B cell (primary cell): ENCODE measurements at regions not wholly inside any gene's neighbourhood (a gene's known extent, or its start where the extent isn't known, plus 50 kb on each side); places are given as distances from the start of the nearest gene placed in this dataset.

ENCODE experiments used
- EZH2 ChIP-seq: IDR thresholded peaks from 2 replicates; pipeline ENCODE4 v1.6.1; 2012; ENCODE audit warnings: borderline replicate concordance, low read depth, mild to moderate bottlenecking, moderate library complexity, low read length; ENCODE audit not compliant: insufficient read depth, poor library complexity, severe bottlenecking
- TF ChIP-seq, protein P1 (sequence below): fragments of 200-600 bp; IDR thresholded peaks from one replicate; pipeline ENCODE4 v1.8.0; 2022; ENCODE audit warnings: antibody characterized with exemption, mild to moderate bottlenecking

GRCh38 chr5:89236900-89237299 is 353.9 kb upstream of the MEF2C start:
- TF ChIP-seq, protein P1, sequence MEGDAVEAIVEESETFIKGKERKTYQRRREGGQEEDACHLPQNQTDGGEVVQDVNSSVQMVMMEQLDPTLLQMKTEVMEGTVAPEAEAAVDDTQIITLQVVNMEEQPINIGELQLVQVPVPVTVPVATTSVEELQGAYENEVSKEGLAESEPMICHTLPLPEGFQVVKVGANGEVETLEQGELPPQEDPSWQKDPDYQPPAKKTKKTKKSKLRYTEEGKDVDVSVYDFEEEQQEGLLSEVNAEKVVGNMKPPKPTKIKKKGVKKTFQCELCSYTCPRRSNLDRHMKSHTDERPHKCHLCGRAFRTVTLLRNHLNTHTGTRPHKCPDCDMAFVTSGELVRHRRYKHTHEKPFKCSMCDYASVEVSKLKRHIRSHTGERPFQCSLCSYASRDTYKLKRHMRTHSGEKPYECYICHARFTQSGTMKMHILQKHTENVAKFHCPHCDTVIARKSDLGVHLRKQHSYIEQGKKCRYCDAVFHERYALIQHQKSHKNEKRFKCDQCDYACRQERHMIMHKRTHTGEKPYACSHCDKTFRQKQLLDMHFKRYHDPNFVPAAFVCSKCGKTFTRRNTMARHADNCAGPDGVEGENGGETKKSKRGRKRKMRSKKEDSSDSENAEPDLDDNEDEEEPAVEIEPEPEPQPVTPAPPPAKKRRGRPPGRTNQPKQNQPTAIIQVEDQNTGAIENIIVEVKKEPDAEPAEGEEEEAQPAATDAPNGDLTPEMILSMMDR, result no peak
- TF ChIP-seq EZH2, result no peak
